ENCODE measurements at regions not wholly inside any gene's neighbourhood (a gene's known extent, or its start where the extent isn't known, plus 50 kb on each side); places are given as distances from the start of the nearest gene placed in this dataset.
"Not testable (repeated sequence)": the region's sequence is repeated elsewhere in the genome, so short reads cannot be mapped to it uniquely, and the experiment has no call there.

GRCh38 chr4:111989817-111990216 lies 155.4 kb upstream of the FAM241A start:
- DNase-seq: no peak

DNA sequence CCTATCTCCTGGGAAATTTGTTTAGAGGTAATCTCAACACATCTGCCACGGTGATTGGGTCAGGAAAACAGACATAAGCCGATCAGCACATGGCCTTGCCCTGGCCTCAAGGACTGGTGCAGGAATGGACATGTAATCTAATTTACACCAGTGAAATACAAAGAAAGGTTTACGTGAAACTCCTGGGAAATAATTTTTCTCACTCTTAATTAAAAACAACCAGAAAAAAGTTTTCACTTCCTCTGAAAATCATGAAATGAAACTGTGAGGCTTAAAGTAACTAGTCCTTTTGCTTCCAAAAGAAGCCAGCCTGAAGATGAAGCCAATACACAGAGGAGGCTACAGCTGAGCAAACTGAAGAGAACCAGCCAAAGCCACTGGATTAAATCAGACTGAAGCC lies 154.1 kb upstream of the FAM241A start:
- no peak for DNase-seq

DNA sequence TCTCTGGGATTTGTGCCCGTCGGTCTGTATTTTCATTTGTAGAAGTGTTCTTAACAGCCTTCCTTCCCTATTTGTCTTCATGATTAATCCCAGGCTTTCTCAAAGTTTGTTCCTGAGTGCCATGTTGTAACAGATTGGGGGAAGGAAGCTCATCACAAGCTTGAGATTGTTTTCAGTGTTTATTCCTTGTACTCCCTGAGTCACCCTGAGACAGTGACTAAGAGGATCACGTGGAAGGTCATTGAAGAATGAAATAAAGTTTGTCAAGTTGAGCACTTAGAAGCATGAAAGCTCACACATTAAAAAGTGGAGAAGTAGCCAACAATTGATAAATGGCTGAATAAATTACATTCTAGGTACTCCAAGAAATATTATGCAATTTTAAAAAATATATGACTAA lies 153.5 kb upstream of the FAM241A start:
- no peak for DNase-seq

GRCh38 chr4:111992351-111993168 lies 152.7 kb upstream of the FAM241A start:
- DNase-seq: no peak

DNA sequence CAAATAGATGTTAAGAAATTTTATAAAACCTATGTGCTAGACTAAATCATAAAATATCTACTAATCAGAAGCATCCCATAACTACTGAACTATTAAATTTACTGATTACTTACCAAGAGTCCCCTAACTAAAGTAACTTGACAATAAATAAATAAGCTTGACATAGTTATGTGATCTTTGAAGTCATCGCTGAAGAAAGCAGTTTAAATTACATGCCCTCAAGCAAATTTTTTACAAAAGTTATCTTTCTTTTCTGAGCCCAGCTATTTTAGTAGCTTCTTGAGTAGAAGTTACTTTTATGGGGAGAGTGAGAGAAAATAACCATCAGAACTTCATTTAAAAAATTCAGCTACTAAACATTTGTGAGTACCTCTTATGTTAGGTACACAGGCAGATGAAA lies 150.9 kb upstream of the FAM241A start:
- no peak for DNase-seq

DNA sequence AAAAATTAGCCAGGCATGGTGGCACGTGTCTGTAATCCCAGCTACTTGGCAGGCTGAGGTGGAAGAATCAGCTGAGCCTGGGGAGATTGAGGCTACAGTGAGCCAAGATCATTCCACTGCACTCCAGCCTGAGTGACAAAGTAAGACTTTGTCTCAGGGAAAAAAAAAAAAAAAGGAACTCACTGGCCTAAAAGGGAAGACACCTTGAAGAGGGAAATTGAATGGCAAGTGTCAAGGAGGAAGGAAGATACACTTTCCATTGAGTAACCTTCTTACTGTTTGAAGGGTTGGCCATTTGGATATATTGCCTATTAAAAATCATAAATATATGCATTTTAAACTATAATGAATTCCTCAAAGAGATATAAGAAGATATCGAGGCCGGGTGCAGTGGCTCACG lies 147.5 kb upstream of the FAM241A start:
- no peak for DNase-seq

GRCh38 chr4:111999801-112000200 lies 145.5 kb upstream of the FAM241A start:
- no peak for DNase-seq

GRCh38 chr4:112001041-112001440 lies 144.2 kb upstream of the FAM241A start:
- no peak for DNase-seq

DNA sequence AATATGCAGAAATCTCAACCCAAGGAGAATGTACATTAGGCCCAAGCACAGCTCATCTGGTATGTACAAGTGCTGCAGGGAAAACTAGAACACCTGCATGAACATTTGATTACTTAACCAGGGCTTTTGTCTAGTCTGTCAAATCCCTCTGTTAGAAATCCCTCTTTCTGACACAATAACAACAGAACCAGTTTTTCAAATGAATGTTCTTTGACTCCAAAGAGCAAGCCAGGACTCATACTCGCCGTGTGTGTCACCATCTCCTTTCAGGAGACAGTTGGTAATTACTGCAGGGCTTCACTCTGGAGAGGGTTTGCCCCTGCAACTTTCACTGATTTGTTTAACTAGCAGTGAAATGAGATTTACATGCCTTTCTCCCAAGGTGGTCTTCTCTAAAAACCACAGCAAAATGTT lies 143.0 kb upstream of the FAM241A start:
- DNase-seq: no peak

DNA sequence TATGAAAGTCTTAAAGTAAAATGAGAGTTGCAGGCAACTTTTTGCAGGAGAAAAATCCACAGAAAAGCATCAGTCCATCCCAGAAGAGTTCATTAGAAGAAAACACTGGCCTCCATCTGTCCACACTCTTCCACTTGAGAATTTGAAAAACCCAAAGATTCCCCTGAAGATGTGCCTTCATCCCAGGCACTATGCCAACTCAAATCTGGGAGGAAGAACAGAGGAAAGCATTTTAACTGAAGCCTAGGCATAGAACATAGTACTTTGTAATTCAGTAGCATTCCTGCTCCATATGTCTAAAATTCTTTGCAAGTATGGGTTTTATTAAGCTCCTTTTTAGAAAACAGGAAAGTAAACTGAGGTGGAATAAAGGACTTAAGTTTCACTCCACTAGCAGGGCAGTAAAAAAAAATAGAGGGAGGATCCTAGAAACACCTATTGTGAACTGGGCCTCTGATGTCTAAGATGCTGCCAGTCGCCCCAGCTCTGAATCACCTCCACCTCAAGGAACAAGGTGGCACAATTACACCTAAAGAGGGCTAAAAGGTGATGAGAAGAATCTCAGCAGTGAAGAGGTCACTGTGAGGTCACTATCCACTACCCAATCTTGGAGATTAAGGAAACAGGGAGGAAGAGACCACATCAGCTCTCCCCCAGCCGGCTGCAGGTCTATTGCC lies 141.9 kb upstream of the FAM241A start:
- DNase-seq: no peak

- DNase-seq: no peak
Measured at GRCh38 chr4:112005027-112005426, 140.2 kb upstream of the FAM241A start.

DNA sequence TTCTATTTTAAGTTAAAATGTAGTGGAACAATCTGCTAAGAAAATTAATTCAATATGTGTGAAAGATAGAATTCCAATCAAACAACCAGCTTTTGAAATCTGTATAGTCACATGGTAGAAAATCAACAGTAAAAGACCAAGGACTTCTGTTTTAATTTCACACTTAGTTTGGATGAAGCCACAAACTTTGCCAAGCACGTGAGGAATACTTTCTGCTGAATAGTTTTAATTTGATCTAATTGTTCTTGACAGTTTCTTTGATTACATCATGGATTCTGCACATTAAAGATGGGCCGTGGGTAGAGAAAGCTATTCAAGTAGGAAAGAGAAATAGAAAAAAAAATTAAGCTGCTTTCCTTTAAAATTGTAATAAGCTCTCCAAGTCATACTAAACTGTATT lies 137.9 kb upstream of the FAM241A start:
- no peak for DNase-seq

DNA sequence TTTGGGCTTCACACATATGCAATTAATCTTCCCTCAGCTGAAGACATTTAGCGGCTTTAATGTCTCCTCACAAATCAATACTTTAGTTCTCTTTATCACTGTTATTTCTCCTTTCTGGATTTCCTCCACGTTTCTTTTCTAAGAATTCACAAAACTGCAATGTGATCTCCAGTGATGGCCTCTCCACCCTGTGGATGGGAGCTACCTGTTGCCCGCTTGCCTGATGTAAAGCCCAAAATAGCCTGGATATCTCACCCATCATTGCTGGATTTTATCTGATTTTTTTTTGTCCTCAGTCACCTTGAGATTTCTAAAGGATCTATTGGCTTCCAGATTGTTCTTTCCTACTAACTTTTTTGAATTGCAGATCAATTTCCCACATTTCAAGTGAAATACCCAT lies 129.3 kb upstream of the FAM241A start:
- no peak for DNase-seq

DNA sequence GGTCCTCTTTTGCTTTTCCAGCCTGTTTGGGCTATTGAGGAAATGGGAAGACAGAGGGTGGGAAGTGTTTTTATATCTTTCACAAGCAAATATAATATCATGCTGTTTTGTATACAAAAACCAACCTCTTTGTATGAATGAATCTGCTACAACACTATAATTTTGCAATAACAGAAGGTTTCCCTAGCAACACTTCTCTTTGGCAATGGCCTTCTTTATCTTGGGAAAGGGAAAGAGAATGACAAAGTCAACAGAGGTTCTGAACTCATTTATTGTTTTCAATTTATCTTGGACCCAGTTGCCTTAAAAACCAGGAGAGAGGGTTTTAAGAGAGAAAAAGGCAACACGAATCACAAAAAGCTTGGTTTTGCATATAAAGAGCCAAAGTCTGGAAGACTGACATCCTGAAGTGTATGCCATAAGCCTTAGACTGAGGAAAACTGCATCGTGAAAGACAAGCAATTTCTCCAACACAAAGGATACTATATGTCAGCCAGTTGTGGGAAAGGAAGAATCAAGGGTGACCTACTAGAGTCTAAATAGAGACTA lies 121.8 kb upstream of the FAM241A start:
- DNase-seq: no peak

DNA sequence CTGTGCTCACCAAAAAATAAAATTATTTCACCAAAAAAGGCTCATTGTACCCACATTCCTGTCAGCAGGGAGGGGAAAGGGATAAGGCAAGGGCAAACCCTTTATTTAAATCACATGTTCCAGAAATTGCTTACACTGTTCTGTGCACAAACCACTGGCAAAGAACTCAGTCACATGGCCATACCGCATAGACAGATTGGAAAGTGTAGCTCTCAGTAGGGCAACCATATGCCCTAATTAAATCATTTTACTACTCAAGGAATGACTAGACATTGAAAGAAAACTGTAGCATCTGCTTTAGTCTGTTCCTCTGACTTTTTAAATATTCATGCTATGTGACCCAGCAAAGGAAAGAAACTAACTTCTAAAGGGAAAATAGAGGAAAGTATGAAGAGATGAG lies 119.2 kb upstream of the FAM241A start:
- no peak for DNase-seq

GRCh38 chr4:112029771-112030171 lies 115.5 kb upstream of the FAM241A start:
- no peak for DNase-seq

DNA sequence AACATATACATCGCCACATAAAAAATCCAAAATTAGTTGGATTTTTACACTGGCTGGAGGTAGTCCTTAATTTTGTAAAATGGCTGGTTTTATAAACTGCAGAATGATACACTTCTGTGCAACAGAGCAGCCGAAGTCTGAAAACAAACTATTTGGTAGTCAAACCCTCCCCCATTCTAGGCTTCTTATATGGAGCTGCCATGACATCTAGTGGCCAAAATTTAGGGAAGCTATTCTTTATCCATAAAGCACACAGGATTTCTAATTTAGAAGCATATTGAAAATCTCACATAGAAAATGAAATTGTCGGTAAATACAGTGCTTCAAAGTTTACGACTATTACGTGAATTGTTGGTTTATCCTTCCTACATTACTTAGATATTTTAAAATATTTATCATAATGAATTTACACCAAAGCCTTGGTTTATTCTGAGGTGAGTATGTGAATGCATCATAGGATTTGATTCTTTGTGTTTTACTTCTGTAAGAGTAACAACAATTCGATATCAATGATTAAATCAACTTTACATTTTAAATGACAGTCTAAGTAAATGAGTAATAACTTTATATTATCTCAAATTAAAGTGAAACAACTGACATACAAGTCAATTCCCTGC lies 113.4 kb upstream of the FAM241A start:
- DNase-seq: peak; percentile 27

DNA sequence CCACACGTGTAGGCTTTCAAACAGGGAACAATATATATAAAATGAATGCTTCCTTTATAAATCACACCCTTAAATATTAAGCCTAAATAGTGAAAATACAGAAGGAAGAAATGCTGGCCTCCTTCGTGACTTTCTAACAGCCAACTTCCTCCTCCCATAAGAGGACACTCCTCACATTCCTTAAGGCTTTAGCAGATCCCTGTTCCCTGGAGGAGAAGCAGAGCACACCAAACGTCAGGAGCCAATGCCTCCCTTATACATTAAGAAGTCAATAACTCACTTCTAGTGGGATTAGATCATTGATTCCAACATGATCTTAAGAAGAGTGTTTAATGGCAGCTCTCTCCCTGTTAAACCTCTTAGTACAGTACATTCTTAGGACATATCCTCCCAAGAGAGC lies 108.4 kb upstream of the FAM241A start:
- no peak for DNase-seq

DNA sequence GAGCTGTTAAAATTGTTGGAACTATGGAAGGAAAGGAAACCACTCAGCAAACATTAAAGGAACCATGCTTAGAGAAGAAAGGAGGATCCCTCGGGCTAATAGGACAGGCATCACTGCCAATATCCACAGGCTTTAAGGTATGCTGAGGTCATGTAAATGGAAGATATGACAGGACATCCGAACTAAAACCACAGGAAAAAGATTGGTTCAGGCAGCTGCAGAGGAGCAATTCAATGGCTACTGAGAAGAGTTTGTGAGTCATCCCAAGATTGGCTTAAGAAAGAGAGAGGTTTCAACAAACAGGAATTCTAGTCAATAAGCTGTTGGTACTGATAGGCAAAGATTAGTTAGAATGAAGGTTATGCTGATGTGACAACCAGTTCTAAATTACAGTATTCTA lies 106.4 kb upstream of the FAM241A start:
- no peak for DNase-seq

- not testable (repeated sequence) for DNase-seq
Measured at GRCh38 chr4:112049119-112049518, 96.1 kb upstream of the FAM241A start.

GRCh38 chr4:112053825-112054350 lies 91.4 kb upstream of the FAM241A start:
- DNase-seq: no peak

- DNase-seq: no peak
Measured at GRCh38 chr4:112055100-112055499, 90.2 kb upstream of the FAM241A start.

DNA sequence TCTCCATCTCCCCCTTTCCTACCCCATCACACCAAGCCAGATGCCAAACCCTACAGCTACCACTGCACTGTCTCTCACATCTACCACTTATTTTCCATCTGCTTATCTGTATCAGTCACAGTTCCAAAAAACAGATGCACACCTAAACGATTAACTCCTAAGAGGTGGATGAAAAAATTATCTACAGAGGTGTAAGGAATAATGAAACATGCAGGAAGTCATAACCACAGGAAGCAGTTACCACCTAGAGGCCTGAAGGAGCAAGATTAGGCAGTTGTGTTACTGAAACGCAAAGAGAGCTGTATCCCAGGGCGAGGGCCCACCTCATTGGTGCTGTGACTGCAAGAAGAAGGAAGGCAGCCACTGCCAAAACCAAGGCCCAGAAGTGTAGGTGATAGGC lies 87.8 kb upstream of the FAM241A start:
- DNase-seq: no peak

- DNase-seq: no peak
Measured at GRCh38 chr4:112058433-112058832, 86.8 kb upstream of the FAM241A start.

All from femur (tissue), 1 donor.